ENCODE measurements at regions not wholly inside any gene's neighbourhood (a gene's known extent, or its start where the extent isn't known, plus 50 kb on each side); places are given as distances from the start of the nearest gene placed in this dataset.
"Not testable (repeated sequence)": the region's sequence is repeated elsewhere in the genome, so short reads cannot be mapped to it uniquely, and the experiment has no call there.

DNA sequence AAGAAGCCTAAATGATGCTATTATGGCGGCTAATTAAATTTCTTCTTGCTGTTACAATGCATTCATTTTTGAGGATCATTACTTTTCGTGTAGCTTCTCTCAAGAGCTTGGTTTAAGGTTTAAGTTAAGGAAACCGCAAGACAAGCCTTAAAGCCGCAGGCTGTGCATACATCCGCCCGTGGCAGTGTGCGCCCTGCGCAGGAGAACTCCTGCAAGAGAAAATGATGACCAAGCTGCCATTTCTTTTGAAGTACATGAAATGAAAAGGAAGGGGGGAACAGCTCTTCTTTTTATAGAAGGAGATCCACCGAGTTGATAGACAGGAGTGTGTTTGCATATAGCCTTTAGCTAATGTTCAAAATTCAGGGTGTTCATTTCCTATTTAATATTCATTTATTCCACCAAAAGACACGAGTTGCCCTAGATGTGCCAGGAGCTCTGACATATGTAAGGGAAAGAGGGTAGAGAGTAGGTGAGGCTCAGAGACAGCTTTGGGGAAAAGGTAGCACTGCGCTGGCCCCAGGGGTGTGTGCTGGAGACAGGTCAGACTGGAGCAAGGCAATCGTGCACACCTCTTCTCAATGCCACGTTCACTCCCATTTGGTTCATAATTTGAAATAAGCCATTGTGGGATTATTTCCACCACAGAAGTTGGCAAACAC, 112.1 kb upstream of the LDB2 start:
- peak; percentile 65 for DNase-seq (ENCODE audit: low spot score)

DNA sequence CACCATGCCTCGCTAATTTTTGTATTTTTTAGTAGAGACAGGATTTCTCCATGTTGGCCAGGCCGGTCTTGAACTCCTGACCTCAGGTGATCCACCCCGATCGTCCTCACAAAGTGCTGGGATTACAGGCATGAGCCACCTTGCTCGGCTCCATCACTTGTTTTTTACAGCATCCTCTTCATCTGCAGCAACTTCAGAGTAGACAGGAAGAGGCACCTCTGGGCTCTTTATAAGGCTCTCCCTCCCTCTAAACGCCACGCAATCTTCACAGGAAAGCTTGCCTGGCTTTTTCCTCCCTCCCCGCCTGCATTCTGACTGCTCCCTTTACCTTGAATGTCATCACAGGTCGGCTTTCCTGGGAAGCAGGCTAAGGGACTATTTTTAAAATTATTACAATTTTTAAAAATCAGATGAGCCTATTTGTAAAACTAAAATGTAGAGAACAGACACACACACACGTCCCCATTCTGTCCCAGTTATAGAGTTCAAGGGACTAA, 111.5 kb upstream of the LDB2 start:
- DNase-seq (ENCODE audit: low spot score): peak; percentile 14

DNA sequence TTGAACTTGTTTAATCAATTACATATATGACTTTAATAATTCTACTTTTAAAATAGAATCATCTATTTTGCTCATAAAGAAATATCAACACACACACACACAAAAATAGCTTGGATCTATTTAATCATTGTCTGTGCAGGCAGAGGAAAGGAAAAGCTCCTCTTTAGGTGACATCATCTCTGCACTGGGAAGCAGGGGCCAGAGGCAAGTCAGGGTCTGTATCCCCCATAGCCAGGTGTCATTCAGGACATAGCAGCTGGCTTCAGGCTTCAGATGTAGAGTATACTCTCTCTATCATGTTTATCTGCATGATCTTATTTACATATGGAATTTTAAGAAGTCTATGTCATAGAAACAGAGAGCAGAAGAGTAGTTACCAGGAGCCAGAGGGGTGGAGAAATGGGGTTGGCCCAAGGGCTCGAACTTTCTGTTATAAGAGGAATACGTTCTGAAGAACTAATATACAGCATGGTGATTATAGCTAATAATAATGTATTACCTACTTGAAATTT, 110.4 kb upstream of the LDB2 start:
- no peak for DNase-seq (ENCODE audit: low spot score)

DNA sequence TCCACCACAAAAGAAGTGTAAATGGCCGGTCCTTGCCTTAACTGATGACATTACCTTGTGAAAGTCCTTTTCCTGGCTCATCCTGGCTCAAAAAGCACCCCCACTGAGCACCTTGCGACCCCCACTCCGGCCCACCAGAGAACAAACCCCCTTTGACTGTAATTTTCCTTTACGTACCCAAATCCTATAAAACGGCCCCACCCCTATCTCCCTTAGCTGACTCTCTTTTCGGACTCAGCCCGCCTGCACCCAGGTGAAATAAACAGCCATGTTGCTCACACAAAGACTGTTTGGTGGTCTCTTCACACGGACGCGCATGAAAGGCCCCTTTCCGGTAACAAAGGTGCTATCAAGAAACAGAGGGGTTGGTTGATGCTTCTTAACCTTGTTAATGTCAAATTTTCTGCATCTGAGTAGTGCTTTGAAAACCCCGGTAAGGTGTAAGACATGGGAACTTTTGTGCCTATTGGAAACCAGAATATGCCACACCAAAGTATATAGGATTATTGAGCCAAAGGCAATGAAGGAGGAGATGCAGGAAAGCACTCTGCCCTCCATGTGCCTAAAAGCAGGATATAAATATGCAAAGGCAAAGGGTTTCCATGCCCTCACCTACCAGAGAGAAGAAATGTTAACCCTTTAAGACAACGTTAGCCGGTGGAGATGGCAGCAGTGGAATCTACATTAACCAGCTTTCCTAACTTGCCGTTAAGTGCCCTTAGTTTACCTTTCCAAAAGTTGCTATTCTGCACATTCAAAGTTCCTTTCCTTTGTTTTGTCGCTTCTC, 105.4 kb upstream of the LDB2 start:
- DNase-seq (ENCODE audit: low spot score): not testable (repeated sequence)

DNA sequence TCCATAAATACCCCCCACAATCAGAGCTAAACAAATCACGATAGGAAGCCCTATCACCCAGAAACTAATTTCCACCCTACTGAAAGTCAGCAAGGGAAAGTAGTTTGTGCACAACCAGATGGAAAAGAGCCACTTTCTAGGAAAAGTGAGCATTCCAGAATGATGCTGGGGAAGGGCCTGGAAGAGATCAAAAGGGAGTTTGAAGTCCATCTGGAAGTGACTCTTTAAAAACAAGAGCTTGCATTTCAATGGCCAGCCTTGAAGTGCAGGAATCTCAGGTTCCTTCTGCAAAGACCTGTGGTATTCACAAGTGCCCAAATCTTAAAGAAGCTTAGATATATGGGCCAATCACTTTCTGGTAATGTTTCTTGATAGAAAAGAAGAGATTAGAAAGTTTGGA, 97.0 kb upstream of the LDB2 start:
- DNase-seq (ENCODE audit: low spot score): no peak

DNA sequence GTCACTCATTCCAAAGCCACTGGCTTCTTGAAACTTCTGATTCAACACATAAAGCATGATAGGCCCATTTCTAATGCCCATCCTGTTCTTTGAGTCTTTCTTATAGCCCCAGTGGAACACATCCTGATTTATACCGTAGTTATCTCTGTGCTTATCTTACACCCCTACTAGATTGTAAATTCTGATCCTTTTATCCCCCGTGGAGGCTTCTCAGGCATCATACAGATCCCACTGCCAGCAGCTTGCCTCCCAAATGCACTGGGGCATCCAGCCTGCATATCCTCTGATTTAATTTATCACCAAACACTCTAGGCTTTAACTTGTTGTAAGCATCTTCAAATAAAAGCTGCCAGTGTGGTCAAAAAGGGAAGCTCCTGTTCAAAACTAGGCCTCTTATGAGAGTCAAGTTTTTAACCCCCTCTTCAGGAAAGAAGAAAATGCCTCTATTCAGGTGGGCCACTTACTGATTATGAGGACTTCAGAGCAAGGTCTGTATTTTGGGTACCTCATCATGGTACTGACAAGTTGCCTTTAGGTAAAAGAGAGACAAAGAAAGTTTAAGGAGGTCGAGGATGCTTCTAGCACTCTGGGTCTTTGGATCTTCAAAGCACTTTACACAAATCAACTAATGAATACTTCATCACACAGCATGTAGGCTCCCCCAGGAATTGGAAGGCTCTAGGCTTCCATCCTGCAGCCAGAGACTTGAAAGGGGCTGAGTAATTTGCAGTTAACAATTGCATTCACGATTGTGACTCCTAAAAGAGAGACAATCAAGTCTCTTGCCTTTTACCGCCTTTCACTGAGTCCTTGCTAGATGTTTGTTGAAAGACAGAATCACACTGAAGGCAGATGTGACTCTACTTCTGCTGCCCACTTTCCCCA, 95.8 kb upstream of the LDB2 start:
- no peak for DNase-seq (ENCODE audit: low spot score)

DNA sequence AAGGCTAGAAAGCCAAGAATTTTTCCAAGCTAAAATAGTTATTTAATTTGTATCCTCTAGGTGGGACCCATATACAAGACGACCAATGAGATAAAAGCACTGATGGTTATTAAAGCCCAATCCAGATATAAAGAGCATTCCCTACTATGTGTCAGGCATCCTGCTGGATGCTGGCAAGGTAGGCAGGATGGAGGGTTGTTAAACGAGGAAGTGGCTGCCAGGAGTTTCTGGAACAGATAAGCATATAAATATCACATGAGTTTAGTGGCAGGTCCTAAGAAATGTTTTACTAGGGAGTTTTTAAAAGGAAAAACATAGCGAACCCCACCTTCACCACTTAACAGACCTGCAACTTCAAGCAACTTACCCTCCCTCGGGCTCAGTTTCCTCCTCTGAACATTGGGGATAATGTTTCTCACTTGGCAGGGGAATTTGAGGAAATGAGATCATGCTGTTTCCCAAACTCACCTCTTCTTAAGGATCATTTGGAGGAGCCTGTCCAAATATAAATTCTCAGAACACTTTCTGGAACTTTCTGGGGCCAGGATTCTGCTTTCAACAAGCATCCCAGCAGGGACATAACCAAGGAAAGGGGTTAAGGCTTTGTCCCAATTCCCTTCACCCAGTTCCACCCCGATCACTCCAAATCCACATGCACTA, 94.3 kb upstream of the LDB2 start:
- no peak for DNase-seq (ENCODE audit: low spot score)

DNA sequence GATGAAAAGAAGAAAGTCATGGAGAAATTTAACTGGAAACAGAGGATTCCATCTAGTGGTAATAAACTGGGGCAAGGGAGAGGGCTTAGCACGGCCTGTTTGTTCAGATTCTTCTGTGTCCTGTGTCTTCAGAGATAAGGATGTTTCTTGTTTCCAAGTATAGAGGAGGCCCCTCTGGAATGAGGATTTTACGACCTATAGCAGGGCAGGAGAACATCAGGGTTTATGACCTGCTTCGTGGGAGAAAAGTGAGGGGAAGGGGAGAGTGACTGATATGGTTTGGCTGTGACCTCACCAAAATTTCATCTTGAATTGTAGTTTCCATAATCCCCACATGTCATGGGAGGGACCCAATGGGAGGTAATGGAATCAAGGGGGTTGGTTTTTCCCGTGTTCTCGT, 93.0 kb upstream of the LDB2 start:
- DNase-seq (ENCODE audit: low spot score): no peak

DNA sequence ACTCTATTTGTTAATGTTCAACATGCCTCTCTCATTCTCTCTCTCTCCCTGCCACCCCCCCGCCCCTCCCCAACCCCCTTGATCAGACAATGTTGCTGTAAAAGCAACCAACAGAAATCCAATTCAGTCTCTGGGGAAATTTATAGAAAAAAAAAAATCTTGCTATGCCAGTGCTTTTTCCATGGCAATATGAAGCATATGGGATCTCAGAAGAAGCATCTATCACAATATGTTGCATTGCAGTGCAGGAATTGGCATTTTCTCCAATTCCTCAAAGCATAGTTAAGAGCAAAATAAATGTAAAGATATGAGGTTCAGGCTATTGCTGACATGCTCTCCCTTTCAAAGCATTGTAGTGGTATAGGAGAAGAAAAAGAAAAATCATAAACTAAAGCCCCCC, 90.9 kb upstream of the LDB2 start:
- DNase-seq (ENCODE audit: low spot score): no peak

DNA sequence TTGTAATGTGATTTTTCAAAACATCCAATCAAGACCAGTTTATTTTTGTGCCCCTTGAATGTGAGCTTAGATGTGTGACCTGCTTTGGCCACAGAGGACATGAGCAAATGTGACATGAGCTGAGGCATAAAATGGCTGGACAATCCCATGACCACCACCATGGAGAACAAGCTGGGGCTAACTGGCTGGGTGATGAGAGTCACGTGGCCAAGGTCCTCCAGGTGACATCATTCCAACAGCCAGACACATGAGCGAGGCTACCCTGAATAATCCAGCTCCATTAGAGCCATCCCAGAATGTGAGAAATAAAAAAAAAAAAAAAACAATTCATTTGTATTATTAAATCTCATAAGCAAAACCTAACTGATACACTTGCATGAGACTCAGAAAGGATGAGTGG, 90.4 kb upstream of the LDB2 start:
- no peak for DNase-seq (ENCODE audit: low spot score)

DNA sequence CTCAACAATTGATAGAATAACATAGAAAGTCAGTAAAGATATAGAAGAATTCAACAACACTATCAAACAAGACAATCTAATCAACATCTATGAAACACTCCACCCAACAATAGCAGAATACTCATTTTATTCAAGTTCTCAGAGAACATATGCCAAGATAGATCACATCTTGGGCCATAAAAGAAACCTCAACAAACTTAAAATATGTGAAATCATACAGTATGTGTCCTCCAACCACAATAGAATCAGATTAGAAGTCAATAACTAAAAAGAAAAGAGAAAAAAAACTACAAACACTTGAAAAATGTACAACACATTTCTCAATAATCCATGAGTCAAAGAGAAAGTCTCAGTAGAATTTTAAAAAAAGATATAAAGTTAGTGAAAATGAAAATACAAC, 78.6 kb upstream of the LDB2 start:
- DNase-seq (ENCODE audit: low spot score): no peak

DNA sequence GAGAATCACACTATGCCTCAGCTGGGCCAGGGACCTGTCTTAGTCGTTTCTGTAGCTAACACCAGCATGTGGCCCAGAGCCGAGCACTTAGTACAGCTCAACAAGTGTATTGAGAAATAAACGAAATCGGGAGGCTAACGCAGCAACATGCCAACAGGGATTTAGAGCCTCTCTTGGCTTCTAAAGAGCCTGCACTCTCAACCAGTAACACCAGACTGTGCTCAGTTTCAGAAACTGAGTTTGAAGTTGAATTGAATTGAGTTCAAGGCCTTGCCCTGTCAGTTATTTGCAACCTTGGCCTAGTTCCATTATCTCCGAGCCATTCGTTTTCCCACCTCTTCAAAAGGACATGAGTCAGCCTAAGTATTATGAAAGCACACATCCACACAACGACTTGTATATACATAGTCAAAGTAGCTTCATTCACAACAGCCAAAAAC, 71.3 kb upstream of the LDB2 start:
- no peak for DNase-seq (ENCODE audit: low spot score)

DNA sequence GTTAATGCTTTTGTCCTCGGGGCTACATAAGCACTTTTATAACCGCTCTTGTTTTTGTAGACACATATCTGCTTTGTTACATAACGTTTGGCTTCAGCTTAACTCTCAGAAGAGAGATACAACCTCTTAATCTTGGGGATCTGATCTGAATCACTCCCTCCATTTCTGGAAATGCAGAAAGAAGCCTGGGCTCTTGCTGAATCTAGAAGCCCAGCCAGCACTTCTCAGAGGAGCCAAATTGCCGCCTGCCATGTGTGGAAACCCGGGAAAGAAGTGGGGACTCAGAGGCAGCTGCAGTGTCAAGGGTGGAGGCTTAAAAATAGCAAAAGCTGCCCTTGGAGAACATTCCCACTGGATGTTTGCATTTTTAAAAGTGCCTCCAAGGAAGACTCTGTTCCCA, 69.3 kb upstream of the LDB2 start:
- DNase-seq (ENCODE audit: low spot score): peak; percentile 5

DNA sequence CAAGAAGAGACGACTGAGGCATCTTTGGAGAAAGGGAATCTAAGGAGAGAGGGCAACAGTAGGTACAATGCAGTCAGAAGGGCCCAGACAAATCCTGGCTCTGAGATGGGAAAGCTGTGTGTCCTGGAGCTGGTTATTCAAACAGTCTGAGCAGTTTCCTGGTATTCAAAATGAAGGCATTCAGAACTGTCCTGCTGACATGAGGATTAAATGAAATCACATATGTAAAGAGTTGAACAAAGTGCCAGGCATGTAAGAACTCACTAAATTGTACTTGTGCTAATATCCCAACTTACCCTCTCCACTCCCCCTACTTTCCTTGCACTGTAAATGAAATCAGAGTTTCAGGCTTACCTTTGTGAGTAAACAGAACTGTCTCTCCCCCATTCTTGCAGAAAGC, 60.9 kb upstream of the LDB2 start:
- no peak for DNase-seq (ENCODE audit: low spot score)

DNA sequence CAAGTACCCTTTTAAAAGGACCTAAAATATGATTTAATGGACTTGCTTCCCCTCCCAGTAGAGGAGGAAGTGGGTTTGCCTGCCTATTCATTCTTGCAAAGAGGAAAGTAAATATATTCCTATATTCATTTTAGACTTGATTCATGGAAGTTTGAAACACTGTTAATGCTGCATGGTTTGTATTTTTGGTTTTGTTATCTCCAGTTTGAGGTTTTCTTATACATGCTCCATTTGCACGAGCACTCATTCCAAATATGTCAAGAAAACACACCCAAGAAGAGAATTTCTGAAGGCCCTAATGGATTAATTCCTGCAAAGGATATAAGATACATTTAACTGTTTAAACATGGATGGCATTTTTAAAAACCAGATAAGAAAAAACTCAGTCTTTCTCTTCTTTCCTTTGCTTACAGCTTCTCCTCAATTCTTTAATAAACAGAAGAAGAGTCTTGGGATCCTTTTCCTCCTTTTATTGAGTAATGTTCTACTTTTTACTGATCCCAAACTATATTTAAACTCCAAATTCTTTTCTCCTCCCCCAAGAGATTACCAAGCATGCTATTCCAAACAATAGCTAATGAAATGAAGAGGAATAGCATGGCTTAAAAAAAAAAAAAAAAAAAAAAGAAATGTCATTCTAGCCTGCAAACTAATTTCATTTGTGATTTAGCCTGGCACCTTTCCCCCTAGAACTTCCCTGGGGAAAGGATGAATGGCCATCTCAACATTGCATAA, 54.6 kb upstream of the LDB2 start:
- no peak for DNase-seq (ENCODE audit: low spot score)

DNA sequence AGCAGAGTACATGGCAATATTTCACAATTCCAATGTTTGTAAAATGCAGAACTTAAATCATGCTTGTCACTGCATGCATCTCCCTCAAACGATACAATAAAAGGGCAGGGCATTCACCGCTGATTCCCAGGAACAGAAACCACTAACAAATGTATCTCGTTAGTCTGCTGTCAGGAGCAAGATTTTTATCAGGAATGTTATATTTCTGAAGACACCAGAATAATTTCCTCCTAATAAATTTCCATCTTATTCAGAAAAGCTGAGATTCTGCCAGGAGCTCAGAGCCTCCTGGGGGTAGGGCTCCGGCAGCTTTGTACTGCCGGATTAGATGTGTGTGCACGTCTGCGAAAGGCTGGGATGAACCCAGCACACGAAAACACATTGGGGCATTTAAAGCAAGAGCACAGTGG, 54.0 kb upstream of the LDB2 start:
- DNase-seq (ENCODE audit: low spot score): peak; percentile 14
